ENCODE measurements at regions not wholly inside any gene's neighbourhood (a gene's known extent, or its start where the extent isn't known, plus 50 kb on each side); places are given as distances from the start of the nearest gene placed in this dataset.

GRCh38 chr5:62065050-62065449 lies 241.0 kb upstream of the KIF2A start (continued):
- no peak for TF ChIP-seq EP300 (IDR thresholded peaks at IDR 0.05; ENCODE audit: borderline replicate concordance in 1 of 2, low read depth in 2 of 2, low read length in 2 of 2)
- TF ChIP-seq SIN3A (conservative IDR thresholded peaks at IDR 0.05 in 1 of 2, IDR thresholded peaks at IDR 0.05 in 1 of 2; ENCODE audit: low read depth in 1 of 2, low read length in 2 of 2): no peak
- no peak for TF ChIP-seq BCL11A (IDR thresholded peaks at IDR 0.05; ENCODE audit: low read depth in 2 of 2, low read length in 2 of 2)
- TF ChIP-seq E2F6 (IDR thresholded peaks at IDR 0.05): no peak
- TF ChIP-seq CTBP2 (IDR thresholded peaks at IDR 0.05; ENCODE audit: borderline replicate concordance, insufficient read depth, insufficient read length, low read length): no peak
- no peak for TF ChIP-seq KDM4A (IDR thresholded peaks at IDR 0.05; ENCODE audit: low read depth, low read length, severe bottlenecking)
